ENCODE measurements at regions not wholly inside any gene's neighbourhood (a gene's known extent, or its start where the extent isn't known, plus 50 kb on each side); places are given as distances from the start of the nearest gene placed in this dataset.
"Not testable (repeated sequence)": the region's sequence is repeated elsewhere in the genome, so short reads cannot be mapped to it uniquely, and the experiment has no call there.

DNA sequence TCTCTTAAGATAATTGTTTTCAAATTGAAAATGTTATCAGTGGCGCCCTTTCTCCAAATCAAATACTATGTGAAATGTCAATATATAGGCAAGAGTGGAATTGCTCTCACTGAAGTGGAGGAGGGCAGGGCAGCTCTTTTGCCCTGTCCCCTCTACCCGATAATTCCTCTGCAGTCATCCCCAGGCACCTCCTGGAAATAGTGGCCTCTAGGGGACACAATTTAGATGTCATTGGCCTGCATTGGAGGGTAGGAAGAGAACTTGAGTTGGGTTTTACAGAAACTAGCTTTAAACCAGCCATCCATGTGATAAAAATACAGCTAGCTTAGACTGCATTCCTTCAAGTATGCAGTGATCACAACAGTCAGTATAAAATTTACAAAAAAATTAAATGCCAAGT lies 288.9 kb downstream of the EDEM1 start:
- no peak for DNase-seq (ENCODE audit: low read depth)

DNA sequence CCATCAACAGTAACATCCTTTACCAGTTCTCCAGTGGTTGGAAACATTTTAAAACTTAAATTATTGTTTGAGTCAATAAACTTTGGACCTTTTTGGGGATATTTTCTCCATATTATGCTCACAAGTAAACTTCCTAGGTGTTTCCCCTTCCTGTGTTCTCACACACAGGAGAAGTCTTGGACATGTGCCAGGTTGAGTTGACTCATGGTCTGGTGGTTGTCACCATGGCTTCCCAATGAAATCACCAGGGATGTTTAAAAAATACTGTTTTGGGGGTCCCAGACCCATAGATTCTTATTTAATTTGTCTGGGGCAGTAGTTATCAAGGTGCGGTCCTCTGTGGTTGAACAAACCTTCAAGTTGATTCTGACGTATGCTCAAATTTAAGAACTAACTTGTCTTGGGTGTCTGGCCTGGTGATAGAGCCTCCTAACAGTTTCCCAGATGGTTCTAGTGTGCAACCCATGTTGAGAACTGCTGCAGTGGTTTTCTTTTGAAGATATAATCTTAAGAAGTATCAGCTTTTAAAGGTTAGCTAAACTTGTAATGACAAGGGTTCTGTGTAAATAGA lies 291.8 kb downstream of the EDEM1 start:
- no peak for DNase-seq (ENCODE audit: low read depth)

DNA sequence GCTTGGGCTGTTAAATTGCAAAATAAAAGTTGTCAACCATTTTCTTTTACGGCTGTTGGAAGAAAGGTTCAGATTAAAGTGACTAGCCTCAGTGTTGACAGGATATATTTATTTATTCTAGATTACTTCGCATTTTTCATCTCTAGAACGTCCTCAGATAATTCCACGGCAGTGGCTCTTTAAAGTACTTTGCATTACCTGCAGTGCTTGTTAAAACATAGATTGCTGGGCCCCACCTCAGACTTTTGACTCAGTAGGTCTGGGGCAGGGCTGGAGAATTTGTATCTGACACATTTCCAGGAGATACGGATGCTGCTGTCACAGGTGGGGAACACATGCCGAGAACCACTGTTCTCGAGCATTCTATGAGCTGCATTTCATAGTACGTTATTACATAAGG lies 292.7 kb downstream of the EDEM1 start:
- DNase-seq (ENCODE audit: low read depth) = no peak

DNA sequence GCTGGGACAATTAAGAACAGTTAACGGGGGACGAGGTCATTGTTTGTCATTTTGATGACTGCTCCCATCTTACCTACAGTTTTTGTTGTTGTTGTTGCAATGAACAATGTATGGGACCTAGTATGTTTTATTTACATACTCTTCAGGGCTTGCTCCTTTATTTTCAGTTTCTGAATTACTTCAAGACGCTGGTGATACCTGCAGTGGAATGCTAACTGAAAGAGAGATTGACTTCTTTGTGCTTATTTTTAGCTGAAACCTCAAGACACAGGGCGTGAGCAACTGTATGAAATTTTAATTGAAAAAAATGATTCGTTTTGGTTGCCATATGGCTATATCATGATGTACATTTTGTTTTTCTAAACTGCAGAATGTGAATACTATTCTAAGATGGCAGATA lies 297.9 kb downstream of the EDEM1 start:
- DNase-seq (ENCODE audit: low read depth) = no peak

DNA sequence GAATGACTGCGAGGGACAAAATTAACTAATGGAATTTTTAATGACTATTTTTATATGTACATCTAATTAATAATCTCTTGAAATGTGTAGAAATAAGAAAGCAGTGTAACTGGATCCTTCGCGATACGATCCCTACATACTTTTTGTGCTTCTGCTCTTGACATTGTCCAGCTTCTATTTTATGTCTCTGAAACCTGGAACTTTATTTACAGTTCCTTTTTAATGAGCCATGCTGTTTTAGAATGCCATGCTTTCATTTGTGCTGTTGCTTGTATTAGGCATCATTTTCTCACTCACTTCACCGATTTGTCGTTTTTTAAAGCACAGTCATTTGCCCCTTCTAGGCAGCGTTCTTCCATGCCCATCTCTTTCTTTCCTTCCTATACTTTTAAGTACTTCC lies 301.3 kb downstream of the EDEM1 start:
- no peak for DNase-seq (ENCODE audit: low read depth)

DNA sequence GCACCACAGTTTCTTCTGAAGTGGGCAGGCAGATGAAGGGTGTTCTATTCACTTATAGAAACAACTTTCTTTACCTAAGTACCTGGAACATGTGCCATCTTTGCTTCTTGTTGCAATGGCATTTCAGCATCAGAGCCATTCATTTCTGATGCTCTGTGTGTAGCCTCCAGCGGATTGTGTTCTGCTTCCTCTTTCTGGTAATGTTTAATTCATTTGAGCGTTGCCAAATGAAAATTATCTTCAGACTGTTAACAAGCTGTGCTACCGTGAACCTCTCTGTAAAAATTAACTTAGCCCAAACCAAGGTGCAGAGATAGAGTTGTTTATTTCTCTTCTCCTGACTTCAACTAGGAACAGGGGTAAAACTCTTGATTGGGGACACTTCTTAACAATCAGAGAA lies 302.0 kb downstream of the EDEM1 start:
- DNase-seq (ENCODE audit: low read depth) = no peak

DNA sequence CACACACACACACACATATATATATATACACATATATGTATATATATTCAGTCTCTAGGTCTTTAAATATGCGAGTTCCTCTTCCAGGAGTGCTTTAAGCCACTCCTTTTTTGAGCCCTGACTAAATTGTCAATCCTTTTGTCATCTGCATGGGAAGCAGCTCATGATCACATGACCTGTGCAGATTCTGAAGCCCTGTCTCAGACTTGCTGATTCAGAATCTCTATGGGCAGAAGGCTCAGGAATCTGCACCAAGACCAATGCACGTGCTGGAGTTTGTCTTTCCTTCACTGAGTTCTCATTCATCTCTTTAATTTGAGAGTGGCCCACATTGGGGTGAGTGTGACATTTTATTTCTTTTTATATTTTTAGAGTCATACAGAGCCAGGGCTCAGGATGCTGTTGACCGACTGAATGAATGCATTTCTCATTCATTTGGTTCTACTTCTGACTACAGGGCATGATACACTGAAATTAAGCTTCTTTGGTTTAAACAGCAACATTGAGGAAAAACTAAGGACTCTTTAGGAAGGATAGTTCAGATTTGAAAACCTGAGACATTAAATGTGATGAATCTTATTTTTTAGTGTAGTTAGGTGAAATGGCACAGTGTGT lies 307.5 kb downstream of the EDEM1 start:
- DNase-seq (ENCODE audit: low read depth) = no peak

DNA sequence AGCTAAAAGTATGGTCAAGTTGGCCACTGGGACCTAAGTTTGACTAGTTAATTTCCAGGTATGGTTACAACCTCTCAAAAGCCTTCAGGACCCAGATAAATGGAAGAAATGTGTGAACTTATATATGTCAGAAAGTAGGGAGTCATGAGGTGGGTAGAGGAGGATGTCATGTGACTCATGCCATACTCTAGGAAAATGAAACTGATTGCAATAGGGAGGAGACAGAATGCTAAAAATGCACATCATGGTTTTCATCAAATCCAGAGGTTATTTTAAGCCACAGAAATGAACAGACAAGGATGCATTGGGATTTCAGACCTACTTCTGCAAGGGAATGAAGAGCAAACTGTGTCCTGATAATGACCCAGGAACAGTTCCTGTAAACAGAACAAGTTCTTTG lies 310.0 kb downstream of the EDEM1 start:
- no peak for DNase-seq (ENCODE audit: low read depth)

DNA sequence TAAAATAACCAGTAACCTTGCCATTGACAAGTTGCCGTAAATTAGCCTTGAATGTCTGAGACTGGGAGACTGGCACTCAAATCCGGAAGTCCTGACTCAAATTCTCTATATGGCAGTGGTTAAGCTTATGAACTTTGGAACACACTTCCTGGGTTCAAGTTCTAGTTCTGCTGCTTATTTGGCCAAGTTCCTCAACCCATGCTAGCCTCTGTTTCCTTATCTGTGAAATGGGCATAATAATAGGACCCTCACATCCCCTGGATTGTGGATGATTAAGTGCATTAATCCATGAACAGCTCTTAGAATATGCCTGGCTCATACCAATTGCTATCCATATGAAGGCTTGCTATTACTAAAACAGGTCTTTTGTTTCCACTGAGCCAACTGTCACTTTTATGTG lies 311.5 kb downstream of the EDEM1 start:
- no peak for DNase-seq (ENCODE audit: low read depth)

DNA sequence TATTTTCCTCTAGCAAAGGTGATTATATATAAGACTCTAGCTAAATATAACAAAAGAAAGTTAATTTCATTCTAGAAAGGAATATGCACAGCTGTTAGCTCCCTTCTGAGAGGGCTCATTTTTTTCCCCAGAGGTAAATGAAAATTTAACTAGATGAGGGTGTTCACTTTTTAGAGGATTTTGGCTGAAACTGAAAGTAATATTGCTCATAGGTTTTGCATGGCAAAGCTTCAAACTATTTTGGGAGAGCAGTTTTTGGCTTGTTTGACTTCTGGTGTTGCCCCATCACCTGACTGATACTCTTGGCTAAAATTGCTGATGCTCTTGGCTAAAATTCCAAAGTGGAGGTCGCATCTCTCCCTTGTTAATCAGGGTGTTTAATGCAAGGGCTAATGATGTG lies 311.9 kb downstream of the EDEM1 start:
- no peak for DNase-seq (ENCODE audit: low read depth)

DNA sequence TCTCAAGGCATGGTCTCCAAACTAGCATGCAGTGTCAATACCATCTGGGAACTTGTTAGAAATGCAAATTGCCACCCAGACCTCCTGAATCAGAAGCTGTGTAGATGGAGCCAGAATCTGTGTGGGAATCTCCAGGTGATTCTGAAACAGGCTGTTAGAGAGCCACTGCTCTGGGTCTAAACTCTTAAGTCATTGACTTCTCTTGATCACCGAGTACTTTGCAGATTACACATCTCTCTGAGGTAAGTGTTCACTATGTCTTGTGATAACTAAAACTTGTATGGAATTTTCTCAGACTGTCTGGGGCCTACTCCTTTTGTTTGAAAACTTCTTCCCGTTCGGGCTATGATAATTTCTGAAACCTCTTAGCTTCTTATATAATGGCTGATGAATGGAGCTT lies 315.6 kb downstream of the EDEM1 start:
- no peak for DNase-seq (ENCODE audit: low read depth)

DNA sequence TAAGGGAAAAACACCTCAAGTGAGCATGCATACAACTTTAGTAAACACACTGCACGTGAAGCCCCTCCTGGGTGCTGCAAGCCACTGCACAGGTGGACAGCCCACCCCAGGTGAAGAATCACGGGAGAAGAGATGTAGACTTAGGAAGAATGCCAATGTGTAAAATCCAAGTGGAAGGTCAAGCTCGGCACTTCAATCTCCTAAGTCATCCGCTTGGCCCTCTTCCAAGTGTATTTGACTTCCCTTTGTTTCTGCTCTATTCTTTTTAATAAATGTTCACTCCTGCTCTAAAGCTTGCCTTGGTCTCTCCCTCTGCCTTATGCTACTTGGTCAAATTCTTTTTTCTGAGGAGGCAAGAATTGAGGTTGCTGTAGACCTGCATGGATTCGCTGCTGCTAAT lies 316.6 kb downstream of the EDEM1 start:
- DNase-seq (ENCODE audit: low read depth) = no peak

DNA sequence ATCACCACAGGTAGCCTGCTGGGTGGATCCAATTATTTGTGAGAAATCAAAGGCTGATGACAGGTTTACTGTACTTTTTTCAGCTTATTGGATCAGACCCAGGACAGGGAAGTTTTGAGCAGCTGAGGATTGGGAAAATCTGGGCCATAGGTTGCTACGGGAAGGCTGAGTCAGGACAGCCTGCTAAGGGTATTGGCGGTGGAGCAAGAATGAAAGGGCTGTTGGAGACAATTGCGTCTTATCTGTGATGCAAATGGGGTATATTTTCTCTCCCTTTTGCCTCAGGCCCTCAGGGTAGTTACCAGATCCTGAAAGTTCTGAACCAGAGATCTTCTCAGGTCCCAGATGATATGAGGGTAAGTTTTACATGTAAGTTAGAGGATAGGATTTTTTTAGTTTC lies 317.7 kb downstream of the EDEM1 start:
- no peak for DNase-seq (ENCODE audit: low read depth)

DNA sequence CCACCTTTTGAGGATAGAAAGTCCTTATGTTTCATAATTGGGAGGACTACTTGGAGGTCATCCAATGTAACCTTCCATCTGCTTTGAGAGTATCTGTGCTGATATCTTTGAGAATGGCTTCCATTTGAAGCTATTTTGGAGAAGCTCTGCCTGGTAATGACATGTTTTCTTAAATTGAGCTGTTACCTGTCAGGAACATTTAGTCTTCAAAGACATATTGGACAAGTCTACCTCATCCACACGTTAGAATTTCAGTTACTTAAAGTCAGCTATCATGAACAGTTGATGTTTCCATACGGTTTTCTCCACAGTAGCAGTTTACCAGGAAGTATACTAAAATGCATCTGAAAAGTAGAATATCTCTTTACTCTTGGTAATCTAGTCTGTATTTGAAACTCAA lies 318.5 kb downstream of the EDEM1 start:
- DNase-seq (ENCODE audit: low read depth) = no peak

DNA sequence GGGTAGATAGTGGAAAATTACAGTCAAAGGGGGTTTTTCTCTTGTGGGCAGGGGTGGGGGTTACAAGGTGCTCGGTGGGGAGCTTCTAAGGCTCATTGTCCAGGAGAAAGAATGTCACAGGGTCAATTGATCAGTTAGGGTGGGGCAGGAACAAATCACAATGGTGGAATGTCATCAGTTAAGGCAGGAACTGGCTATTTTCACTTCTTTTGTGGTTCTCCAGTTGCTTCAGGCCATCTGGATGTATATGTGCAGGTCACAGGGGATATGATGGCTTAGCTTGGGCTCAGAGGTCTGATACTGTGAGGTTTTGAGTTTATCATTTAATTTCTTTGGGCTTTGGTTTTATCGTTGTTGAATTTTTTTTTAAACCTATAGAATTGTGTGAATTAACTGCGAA lies 321.4 kb downstream of the EDEM1 start:
- DNase-seq (ENCODE audit: low read depth) = not testable (repeated sequence)

DNA sequence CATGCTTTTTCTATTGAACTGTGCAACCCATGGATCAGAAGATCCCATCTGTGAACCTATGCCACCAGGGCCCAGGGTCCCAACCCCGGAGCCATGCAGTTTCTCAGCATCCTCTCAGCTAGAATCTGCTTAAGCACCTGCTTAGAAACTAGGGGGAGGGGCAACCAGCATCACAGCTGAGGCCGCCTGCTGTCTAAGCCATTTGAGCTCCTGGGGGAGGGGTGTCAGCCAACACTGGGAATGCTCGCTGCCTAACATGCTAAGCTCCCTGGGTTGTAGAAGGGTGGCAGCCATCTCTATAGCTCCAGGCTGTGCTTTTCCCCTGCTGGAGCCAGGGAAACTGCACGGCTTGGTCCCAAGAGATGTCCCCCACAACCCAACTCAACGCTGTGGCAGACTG lies 322.8 kb downstream of the EDEM1 start:
- no peak for DNase-seq (ENCODE audit: low read depth)

DNA sequence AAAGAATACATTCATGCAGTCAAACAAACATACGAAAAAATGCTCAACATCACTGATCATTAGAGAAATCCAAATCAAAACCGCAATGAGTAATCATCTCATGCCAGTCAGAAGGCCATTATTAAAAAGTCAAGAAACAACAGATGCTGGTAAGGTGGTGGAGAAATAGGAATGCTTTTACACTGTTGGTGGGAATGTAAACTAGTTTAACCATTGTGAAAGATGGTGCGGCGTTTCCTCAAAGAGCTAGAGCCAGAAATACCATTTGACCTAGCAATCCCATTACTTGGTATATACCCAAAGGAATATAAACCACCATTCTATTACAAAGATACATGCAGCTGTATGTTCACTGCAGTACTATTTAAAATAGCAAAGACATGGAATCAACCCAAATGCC lies 330.4 kb downstream of the EDEM1 start:
- DNase-seq (ENCODE audit: low read depth) = no peak

DNA sequence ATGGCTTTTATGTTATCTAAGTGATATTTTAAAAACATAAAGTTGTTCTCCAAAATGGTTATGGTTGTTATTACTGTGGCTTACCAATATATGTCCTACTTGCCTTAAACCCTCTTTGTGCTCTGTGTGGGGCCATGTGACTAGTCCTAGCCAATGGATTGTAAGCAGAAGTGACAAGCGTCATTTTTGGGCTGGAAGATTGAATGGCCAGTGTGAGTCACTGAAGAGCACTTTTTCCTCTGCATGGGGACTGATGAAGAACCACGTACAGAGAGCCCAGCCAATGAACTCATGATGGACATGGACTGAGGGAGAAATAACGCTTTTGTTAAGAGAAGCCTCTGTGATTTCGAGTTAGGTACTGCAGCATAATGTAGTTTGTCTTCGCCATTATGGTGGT lies 332.7 kb downstream of the EDEM1 start:
- DNase-seq (ENCODE audit: low read depth) = no peak

DNA sequence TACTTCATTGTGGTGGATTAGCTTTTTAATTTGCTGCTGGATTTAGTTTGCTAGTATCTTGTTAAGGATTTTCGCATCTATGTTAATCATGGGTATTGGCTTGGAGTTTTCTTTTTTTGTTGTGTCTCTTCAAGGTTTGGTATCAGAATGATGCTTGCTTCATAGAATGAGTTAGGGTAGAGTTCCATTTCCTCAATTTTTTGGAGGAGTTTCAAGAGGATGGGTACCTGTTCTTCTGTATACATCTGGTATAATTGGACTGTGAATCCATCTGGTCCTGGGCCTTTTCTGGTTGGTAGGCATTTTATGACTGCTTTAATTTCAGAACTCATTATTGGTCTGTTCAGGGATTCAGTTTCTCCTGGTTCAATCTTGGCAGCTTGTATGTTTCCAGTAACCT lies 335.6 kb downstream of the EDEM1 start:
- no peak for DNase-seq (ENCODE audit: low read depth)

DNA sequence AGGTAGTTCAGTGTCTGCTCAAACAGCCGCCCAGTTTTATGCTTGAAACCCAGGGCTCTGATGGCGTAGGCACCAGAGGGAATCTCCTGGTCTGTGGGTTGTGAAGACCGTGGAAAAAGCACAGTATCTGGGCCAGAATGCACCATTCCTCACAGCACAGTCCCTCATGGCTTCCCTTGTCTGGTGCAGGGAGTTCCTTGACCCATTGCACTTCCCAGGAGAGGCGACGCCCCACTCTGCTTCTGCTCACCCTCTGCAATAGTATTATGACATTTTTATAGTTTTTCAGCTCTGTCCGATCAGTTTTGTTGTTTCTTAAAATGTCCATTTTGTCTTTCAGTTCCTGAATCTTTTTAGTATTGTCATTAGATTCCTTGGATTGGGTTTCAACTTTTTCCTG lies 343.5 kb downstream of the EDEM1 start:
- DNase-seq (ENCODE audit: low read depth) = no peak

DNA sequence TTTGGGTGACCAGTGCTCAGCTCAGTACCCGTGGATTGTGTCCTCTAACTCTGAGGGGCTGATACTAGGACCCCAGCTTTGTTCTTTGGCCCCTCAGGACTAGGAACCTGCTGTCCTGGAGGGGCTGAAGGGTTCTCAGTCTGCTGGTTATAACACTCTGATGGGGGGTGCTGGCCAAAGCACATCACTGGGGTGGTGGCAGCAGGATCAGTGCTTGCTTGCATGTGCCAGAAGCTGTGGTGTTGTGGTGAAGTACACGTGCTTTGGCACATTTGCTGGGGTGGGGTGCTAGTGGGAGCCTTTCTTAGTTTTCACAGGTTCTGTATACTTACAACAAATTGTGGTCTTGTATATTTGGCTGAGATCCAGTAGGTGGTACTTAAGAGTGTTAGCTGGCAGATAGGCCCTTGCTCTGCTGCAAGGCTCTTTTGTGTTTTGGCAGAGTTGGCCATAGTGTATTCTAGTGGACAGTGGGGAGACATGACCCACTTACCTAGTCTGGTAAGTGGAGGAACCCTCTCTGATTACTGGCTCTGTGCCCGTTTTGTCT lies 344.3 kb downstream of the EDEM1 start:
- no peak for DNase-seq (ENCODE audit: low read depth)

DNA sequence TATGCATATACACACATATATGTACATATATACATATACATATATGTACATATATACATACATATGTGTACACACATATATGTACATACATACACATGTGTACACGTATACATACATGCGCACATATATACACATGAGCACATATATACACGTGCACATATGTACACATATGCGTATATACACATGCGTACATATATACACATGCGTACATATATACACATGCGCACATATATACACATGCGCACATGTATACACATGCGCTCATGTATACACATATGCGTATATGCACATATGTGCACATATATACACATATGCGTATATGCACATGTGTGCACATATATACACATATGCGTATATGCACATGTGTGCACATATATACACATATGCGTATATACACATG lies 353.0 kb downstream of the EDEM1 start:
- DNase-seq (ENCODE audit: low read depth) = no peak

DNA sequence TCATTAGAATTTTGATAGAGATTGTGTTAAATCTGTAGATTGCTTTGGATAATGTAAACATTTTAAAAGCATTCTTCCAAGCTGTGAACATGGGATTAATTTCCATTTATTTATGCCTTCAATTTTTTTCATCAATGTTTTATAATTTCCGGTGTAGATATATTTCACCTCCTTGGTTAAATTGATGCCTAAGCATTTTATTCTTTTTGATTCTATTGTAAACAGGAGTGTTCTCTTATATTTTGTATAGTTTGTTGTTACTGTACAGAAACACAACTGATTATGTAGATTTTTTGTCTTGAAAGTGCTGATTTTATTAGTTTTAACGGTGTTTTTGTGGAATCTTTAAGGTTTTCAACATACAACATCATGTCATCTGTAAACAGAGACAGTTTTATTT lies 355.0 kb downstream of the EDEM1 start:
- DNase-seq (ENCODE audit: low read depth) = no peak

DNA sequence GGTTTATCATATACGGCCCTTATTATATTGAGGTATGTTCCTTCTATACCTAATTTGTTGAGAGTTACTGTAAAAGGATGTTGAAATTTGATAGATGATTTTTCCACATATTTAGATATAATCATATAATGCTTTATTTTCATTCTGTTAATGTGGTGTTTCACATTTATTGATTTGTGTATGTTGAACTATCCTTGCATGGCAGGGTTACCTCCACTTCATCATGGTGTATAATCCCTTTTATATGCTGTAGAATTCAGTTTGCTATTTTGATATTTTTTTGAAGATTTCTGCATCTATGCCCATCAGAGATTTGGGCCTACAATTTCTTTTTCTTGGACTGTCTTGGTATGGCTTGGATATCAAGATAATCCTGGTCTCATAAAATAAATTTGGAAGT lies 355.5 kb downstream of the EDEM1 start:
- no peak for DNase-seq (ENCODE audit: low read depth)

Measured in GM04503 (cell line).